HG02870 (cell line): ENCODE measurements at regions not wholly inside any gene's neighbourhood (a gene's known extent, or its start where the extent isn't known, plus 50 kb on each side); places are given as distances from the start of the nearest gene placed in this dataset.
"Not testable (repeated sequence)": the region's sequence is repeated elsewhere in the genome, so short reads cannot be mapped to it uniquely, and the experiment has no call there.

Experiments used
- ATAC-seq: cut with Tn5 transposase; IDR thresholded peaks from one replicate; pipeline ENCODE4 v1.9.1; 2021; ENCODE audit warnings: mild to moderate bottlenecking, moderate library complexity; ENCODE audit not compliant: unreplicated experiment

DNA sequence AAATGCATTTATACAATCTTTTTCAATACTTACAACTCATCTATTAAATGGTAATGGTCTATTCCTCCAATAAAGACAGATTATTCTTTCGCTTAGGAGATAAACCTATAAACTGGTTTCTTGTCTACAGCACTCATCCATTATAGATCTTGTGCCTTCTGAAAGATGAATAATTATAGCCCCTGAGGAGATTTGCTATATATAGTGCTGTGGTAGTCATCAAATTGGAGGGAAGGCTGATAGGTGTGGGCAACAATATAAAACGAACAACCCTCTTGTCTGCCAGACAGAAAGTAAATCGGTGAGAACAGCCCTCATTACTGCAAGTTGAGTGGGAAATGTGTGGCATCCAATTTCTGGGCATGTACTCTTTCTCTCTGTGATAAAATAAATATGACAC lies 292.5 kb upstream of the CNR1 start:
- ATAC-seq = no peak

DNA sequence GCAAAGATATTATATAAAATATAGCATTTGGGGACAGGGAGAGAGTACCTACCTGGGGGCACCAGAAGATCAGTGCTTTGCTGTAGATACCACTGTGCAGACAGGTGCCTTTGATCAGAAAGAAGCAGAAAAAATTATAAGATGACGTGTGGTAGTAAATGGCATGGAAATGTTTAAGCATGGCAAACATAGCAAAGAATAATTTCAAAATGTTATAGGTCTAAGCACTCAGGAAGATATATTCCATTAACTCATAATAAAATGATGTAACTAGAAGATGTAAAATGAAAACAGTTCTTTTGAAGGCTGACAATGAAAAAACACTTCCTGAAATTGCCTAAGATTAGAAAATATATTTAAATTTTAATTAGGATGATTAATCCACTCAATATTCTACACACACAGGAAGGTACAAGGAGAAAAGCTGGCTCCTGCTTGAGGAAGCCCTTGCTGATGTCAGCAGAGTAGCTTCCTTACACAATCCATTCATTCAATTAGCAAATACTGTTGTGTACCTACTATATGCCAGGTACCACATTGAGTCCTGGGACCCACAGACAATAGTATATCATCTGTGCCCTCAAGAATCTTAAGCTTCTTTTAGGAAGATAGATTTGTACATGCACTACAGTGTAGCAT lies 290.2 kb upstream of the CNR1 start:
- no peak for ATAC-seq

DNA sequence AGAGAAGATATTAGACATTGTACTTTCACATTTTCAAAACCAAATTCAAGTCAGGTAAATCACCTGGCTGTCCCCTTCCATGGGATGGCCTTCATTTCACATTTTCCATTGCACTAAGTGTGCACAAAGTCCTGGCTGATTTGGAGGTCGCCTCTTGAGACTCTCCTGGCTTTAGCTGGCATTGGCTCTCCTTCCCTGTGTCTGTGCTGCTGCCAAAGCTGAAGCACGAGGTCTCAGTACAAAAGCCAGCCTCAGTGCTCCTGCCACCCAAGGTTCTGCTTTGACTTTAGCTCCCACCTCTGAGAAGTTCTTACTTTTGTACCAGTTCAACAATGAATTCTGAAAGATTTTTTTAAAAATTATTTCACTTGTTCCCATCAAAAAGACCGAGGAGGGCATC lies 289.2 kb upstream of the CNR1 start:
- no peak for ATAC-seq

DNA sequence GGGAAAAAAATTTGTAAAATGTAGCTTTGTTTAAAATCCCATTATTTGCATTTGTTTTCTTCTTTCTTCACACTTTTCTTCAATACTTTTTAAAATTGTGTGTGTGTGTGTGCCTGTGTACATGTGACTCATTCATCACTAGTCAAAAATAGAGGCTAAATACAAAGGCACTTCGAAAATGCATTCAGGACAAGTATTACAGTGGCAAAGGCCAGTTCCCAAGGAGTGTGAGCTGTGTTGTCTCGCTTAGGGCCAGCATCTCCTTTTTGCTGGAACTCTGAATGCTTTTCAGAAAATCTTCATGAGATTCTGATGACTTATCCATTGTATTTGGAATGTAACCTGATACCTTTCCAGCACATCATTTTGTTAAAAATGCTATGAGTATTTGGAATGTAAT lies 288.5 kb upstream of the CNR1 start:
- no peak for ATAC-seq

DNA sequence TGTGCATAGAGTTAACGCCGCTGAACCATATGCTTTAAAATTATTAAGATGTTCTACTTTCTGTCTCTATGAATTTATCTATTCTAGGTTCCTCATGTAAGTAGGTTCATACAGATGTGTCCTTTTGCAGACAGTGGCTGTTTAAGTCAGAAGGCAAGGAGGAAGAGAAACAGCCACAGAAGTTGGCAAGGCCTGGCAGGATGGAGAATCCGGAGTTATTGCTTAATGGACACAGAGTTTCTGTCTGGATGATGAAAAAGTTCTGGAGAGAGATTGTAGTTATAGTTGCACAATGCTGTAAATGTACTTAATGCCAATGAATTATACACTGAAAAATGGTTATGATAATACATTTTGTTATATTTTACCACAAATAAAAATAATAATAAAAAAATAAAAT lies 283.6 kb upstream of the CNR1 start:
- ATAC-seq = no peak

DNA sequence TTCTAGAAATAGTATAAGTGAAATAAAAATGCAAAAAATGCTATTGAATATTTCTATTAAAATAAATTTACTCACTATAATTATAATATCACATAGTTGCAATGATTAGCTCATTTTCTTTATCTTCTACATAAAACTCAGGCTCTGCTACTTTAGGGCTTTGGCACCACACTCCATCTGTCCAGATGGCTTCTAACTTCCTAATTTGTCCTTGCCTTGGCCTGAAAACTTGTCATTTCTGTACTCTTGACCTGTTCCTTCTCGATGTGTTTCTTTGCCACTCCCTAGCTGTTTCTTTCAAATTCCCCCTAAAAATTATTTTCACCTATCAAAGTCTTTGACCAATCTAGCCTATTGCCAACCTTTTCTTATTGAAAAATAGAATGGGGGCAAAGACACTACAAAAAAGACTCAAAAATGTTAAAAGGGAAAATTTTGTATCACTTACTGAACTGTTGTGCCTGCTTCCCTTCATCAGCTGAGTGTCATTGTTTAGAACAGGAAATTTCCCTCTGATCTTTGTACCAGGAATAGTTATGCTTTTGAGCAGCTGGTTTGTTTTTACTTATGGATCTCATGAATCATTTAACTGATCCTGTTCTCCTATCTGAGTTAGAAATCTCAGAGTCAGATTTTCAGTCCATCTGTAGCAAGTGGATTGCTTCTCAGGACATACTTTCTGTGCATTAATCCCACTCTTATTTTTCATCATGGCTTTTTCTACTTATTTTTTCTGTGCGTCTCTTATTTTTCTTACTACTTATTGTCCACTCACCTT lies 279.2 kb upstream of the CNR1 start:
- no peak for ATAC-seq

DNA sequence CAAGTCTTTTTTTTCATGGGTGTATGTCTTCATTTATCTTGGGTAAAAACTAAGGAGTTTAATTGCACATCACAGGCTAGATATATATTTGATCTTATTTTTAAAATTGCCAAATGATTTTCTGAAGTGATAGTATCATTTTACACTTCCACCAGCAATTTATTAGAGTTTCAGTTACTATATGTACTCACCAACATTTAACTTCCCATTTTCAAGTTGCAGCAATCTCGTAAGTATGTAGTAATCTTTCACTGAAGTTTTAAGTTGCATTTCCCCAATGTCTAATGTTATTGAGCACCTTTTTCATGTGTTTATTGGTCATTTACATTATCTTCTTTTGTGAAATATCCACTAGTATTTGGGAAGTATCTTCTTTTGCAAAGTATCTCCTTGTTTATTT lies 277.4 kb upstream of the CNR1 start:
- ATAC-seq = no peak

DNA sequence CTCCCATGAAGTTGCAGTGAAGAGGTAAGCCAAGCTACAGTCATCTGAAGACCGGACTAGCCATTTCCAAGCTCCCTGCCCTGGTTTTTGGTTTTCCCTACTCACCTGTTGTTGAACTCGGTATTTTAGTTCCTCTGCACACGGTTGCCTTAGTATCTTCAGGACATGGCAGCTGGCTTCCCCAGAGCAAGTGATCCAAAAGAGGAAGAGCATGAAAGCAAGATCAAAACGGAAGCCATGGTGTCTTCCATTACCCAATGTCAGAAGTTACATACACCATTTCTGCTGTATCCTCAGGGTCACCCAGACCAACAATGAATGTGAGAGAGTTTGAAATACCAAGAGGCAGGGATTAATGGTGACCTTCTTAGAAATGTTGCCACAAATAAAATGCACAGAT lies 276.6 kb upstream of the CNR1 start:
- ATAC-seq = no peak

DNA sequence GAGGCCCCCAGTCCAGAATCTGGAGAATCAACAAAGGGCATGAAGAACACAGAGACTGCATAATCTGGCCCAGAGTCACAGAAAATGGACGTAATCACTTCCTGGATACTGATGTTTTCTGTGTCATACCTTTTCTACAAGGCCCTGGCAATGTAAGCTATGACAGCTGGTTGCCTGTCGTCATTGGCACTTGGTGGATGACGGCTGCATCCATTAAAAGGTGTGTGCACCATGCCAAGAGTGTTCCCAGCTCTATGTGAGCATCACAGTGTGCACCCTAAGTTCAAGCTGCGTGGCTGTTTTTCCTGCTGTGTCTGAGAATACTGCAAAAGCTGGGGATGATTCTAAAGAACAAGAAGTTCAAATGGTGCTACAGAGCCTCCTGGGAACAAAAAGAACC lies 275.2 kb upstream of the CNR1 start:
- ATAC-seq = no peak

DNA sequence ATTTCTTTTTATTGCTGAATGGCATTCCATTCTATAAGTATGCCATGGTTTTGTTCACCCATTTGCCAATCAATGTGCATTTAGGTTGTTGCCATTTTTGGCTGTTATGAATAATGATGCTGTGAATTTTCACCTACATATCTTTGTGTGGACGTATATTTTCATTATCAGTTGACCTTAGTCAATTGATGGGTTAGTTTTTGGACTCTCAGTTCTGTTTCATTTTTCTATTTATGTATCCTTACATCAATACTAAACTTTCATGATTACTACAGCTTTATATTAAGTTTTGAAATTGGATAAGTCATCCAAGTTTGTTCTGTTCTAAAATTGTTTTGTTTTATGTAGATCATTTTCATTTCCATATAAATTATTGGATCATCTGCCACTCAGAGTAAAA lies 261.9 kb upstream of the CNR1 start:
- no peak for ATAC-seq

DNA sequence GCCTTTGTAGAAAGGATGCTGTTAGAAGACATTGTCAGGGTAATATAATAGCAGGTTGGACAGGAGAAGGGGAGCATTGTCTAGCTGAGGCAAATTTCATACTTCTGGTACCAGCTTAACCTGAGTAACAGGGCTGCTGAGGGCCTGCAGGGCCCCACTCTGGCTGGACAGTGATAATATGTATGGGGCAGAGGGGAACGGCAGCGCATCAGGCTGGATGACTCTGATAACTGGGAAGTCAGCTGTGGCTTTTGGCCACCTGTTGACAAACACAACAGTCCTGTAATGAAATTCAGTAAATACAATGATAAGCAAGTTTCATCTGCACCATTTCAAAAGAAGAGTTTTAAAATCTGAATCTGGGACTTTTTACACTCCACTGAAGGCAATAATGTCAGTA lies 259.9 kb upstream of the CNR1 start:
- ATAC-seq = no peak

DNA sequence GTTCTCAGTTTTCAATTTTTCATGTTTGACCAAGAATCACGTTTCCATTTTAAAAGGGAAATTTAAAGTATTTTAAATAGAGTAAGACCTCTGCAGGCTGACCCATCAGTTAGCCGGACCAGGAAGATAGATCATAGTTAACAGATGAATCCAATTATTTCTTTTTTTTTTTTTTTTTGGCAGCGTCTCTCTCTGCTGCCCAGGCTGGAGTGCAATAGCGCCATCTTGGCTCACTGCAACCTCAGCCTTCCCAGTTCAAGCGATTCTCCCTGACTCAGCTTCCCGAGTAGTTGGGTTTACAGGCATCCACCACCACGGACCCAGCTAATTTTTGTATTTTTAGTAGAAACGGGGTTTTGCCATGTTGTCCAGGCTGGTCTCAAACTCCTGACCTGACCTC lies 256.7 kb upstream of the CNR1 start:
- no peak for ATAC-seq

DNA sequence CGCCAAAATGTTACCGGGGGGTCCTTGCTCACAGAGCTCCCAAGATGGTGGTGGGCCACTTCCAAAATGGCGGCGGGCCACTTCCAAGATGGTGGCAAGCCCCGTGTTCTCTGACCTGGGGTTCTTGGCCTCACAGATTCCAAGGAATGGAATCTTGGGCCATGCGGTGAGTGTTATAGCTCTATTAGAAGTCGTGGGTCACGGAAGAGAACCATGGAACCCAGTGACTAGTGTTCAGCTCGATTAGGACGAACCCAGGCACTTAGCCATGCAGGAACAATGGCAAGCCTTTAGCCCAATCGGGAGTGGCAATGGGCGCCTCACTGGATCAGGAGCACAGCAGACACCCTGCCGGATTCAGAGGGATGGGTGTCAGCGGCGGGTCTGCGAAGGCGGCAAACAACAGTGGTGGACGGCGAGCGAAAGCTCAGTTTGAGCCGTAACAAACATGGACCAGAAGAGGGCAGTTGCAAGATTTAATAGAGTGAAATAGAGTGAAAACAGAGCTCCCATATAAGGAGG lies 254.9 kb upstream of the CNR1 start:
- ATAC-seq = not testable (repeated sequence)

DNA sequence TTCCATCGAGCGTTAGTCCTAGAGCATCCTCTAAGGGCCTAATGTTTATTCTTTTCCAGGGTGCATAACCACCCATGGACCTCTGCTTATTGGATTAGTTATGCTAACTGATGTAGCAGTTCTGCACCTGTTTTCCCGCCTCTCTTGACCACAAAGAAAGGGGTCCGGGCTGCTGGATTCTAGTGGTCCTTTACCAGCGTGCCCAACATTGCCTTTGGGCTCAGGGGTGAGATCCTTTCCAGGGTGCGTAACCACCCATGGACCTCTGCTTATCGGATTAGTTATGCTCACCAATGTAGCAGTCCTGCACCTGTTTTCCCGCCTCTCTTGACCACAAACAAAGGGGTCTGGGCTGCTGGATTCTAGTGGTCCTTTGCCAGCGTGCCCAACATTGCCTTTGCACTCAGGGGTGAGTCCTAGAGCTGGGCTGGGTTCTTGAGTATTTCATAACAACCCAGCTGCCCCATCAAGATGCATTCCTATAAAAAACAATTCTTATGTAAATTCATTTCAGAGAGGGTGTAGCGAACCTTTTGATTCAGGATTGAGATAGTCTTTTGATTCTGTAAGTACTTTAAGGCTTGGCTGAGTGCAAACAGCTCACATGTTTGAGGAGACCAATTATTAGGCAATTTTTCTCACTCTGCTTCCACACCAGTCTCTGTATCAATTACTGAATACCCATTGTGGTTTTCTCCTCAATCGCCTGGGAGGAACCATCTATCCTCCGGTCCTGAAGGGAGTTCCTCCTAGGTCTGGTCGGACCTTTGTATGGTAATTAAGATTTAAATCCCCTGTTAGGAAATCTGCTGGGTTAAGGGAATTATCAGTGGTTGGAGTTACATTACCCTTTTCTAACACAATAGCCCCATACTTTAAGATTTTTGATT lies 253.0 kb upstream of the CNR1 start:
- not testable (repeated sequence) for ATAC-seq

DNA sequence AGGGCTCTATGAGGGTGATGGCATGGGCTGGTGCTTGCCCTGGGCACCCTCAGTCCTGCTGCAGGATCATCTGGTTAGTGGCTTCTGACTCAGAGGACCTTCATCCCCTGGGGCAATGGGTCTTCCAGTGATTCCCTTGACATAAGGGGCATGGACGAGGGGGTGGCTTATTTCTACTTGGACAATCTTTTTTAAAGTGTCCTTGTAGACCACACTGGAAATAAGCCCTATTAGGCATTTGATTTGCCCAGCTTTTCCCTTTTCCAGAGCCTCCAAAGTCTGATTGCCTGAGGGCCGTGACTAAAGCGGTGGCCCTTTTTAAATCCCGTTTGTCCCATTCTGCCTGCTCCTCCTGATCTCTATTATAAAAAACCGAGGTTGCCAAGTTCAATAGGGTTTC lies 251.2 kb upstream of the CNR1 start:
- ATAC-seq = not testable (repeated sequence)

DNA sequence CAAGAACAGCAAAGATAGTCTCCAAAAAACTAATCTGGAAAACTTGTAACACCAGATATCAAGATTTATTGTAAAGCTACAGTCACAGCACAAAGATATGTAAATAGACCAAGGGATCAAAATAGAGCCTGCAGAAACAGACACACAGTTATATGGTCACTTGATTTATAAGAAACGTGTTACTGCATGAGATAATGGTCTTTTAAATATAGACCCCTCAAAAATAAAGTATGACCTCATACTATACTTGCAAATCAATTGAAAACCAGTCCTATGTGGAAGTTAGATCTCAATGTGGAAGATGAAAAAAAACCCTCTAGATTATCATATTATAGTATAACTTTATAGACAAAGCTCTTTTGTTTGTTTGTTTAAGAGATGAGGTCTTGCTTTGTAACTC lies 247.3 kb upstream of the CNR1 start:
- ATAC-seq = no peak

DNA sequence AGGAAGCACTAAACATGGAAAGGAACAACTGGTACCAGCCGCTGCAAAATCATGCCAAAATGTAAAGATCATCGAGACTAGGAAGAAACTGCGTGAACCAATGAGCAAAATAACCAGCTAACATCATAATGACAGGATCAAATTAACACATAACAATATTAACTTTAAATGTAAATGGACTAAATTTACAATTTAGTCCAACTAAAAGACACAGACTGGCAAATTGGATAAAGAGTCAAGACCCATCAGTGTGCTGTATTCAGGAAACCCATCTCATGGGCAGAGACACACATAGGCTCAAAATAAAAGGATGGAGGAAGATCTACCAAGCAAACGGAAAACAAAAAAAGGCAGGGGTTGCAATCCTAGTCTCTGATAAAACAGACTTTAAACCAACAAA lies 242.2 kb upstream of the CNR1 start:
- ATAC-seq = not testable (repeated sequence)

DNA sequence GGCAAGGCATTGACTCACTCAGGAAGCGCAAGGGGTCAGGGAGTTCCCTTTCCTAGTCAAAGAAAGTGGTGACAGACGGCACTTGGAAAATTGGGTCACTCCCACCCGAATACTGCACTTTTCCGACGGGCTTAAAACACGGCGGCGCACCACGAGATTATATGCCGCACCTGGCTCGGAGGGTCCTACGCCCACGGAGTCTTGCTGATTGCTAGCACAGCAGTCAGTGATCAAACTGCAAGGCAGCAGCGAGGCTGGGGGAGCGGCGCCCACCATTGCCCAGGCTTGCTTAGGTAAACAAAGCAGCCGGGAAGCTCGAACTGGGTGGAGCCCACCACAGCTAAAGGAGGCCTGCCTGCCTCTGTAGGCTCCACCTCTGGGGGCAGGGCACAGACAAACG lies 240.5 kb upstream of the CNR1 start:
- not testable (repeated sequence) for ATAC-seq

DNA sequence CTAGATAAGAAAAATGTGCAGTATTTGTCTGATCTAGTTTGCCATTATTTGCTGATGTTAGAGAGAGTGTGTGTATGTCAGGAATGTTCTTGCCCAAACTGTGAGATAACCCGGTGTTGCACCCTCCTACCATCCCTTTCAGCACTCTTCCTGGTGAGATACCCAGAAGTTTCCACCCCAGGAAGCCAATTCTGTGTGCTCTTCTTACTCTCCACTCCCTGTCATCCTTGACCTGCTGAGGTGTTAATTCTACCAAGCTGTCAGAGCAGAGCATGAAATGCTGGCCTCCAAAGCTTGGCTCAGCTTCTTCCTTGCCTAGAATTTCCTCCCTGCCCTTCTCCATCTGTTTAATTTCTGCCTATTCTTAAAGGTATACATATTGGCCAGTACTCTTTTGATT lies 237.3 kb upstream of the CNR1 start:
- ATAC-seq = no peak

DNA sequence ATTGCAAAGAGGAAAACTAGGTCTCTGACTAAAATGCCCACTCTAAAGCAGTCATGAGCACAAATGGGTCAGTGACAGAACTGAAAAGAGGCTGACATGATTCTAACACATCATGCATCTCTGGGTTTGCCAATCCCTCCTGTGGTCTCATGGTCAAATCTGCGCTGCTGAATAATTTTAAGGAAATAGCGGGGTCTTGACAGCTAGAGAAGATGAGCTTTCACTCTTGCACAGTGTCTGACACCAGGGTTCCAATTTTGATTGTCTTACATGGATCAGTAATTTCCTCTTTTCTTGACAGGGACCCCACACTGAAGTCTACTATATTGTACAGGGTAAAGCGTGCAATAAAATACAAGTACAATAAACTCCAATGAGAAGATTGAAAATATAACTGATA lies 236.8 kb upstream of the CNR1 start:
- no peak for ATAC-seq

DNA sequence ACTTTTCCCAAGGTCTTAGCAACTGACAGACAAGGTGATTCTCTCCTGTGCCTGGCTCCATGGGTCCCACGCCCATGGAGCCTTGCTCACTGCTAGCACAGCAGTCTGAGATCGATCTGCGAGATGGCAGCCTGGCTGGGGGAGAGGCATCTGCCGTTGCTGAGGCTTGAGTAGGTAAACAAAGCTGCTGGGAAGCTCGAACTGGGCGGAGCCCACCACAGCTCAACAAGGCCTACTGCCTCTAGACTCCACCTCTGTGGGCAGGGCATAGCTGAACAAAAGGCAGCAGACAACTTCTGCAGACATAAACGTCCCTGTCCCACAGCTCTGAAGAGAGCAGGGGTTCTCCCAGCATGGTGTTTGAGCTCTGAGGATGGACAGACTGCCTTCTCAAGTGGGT lies 224.9 kb upstream of the CNR1 start:
- ATAC-seq = not testable (repeated sequence)

DNA sequence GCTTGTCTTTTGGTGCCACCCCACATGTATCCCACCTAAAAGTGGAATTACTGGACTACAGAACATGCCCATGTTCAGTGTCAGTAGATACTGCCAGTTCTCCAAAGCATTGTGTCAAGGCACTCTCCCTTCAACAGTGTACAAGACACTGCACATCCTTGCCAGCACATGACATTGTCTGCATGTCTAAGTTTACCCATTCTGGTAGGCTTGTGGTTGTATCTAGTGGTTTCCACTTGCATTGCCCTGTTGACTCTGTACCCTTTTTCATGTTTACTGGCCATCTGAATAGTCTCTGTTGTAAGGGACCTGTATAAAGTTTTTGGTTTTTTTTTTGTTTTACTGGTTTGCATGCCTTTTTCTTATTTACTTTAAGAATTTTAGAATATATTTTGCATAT lies 222.4 kb upstream of the CNR1 start:
- ATAC-seq = no peak
